ENCODE measurements at regions not wholly inside any gene's neighbourhood (a gene's known extent, or its start where the extent isn't known, plus 50 kb on each side); places are given as distances from the start of the nearest gene placed in this dataset.

GRCh38 chr18:46298511-46298910, 194.3 kb downstream of the HAUS1 start:
- TF ChIP-seq EZH2 (IDR thresholded peaks at IDR 0.05) = no peak
- TF ChIP-seq CTCF (IDR thresholded peaks at IDR 0.05 in 2 of 3, conservative IDR thresholded peaks at IDR 0.05 in 1 of 3; ENCODE audit: borderline replicate concordance in 1 of 3, insufficient read depth in 1 of 3, low read depth in 2 of 3, low read length in 2 of 3) = no peak
- TF ChIP-seq ZFX (IDR thresholded peaks at IDR 0.05) = no peak
- TF ChIP-seq SP1 (IDR thresholded peaks at IDR 0.05; ENCODE audit: low read depth) = no peak
- TF ChIP-seq POLR2A (IDR thresholded peaks at IDR 0.05; ENCODE audit: borderline replicate concordance, extremely low read depth, insufficient read depth, insufficient read length) = no peak
- TF ChIP-seq REST (IDR thresholded peaks at IDR 0.05; ENCODE audit: low read depth) = no peak
- TF ChIP-seq YY1 (IDR thresholded peaks at IDR 0.05; ENCODE audit: extremely low read depth, insufficient replicate concordance, low read depth, low read length) = no peak
- no peak for TF ChIP-seq POLR2AphosphoS5 (IDR thresholded peaks at IDR 0.05; ENCODE audit: low read depth, low read length)
- no peak for TF ChIP-seq RAD21 (IDR thresholded peaks at IDR 0.05; ENCODE audit: low read depth)
- TF ChIP-seq CEBPB (IDR thresholded peaks at IDR 0.05; ENCODE audit: low read depth) = no peak

All from HCT116 (cell line).